HepG2 (cell line): ENCODE measurements at regions not wholly inside any gene's neighbourhood (a gene's known extent, or its start where the extent isn't known, plus 50 kb on each side); places are given as distances from the start of the nearest gene placed in this dataset.
A peak's percentile ranks its signal among the peaks of the same experiment; 100 is the strongest.

Experiments
- CTCF ChIP-seq: sonication (generic); formaldehyde crosslinking; IDR thresholded peaks from 2 replicates; pipeline ENCODE4 v1.5.0; 2020; ENCODE audit warnings: mild to moderate bottlenecking, missing genetic modification reagents, moderate library complexity
- DR1 ChIP-seq: sonication (generic); formaldehyde crosslinking; IDR thresholded peaks from 2 replicates; pipeline ENCODE4 v1.8.0; 2021; ENCODE audit warnings: mild to moderate bottlenecking, missing genetic modification reagents, inconsistent platforms
- ETV6 ChIP-seq: sonication (generic); formaldehyde crosslinking; conservative IDR thresholded peaks from 2 replicates; pipeline ENCODE4 v1.4.0; 2020; ENCODE audit warnings: missing genetic modification reagents
- HOXA3 ChIP-seq: sonication (generic); formaldehyde crosslinking; IDR thresholded peaks from 2 replicates; pipeline ENCODE4 v1.5.0; 2020; ENCODE audit warnings: missing genetic modification reagents
- KLF15 ChIP-seq: sonication (generic); formaldehyde crosslinking; IDR thresholded peaks from 2 replicates; pipeline ENCODE4 v1.8.1; 2023; ENCODE audit warnings: borderline replicate concordance, mild to moderate bottlenecking, inconsistent platforms, missing genetic modification reagents, mixed read lengths
- RFX3 ChIP-seq: IDR thresholded peaks from 2 replicates; pipeline ENCODE4 v1.6.1; 2016; ENCODE audit warnings: missing biosample characterization, missing genetic modification reagents
- SNAI1 ChIP-seq: sonication (generic); formaldehyde crosslinking; IDR thresholded peaks from 2 replicates; pipeline ENCODE4 v1.5.0; 2020; ENCODE audit warnings: mild to moderate bottlenecking, missing genetic modification reagents, borderline replicate concordance
- STAG1 ChIP-seq: sonication (generic); formaldehyde crosslinking; IDR thresholded peaks from 2 replicates; pipeline ENCODE4 v1.4.0; 2020; ENCODE audit warnings: missing genetic modification reagents
- TEAD3 ChIP-seq: optimal IDR thresholded peaks from 2 replicates; pipeline ENCODE3; 2016; ENCODE audit warnings: borderline replicate concordance
- ZNF17 ChIP-seq: sonication (generic); formaldehyde crosslinking; IDR thresholded peaks from 2 replicates; pipeline ENCODE4 v1.5.0; 2020; ENCODE audit warnings: mild to moderate bottlenecking, missing genetic modification reagents
- ZNF225 ChIP-seq: sonication (generic); formaldehyde crosslinking; IDR thresholded peaks from 2 replicates; pipeline ENCODE4 v1.4.0; 2020; ENCODE audit warnings: mild to moderate bottlenecking, missing genetic modification reagents
- ZNF512B ChIP-seq: sonication (generic); formaldehyde crosslinking; IDR thresholded peaks from 2 replicates; pipeline ENCODE4 v1.5.1; 2020; ENCODE audit warnings: missing genetic modification reagents, mild to moderate bottlenecking, borderline replicate concordance
- ZNF574 ChIP-seq: sonication (generic); formaldehyde crosslinking; IDR thresholded peaks from 2 replicates; pipeline ENCODE4 v1.4.0; 2020; ENCODE audit warnings: missing genetic modification reagents
- ZNF703 ChIP-seq: sonication (generic); formaldehyde crosslinking; IDR thresholded peaks from 2 replicates; pipeline ENCODE4 v1.5.1; 2020; ENCODE audit warnings: missing genetic modification reagents, mild to moderate bottlenecking, moderate library complexity, borderline replicate concordance
- TF ChIP-seq, protein P1 (sequence below): IDR thresholded peaks from 2 replicates; pipeline ENCODE4 v1.4.0; 2020; ENCODE audit warnings: mild to moderate bottlenecking, missing genetic modification reagents
- TF ChIP-seq, protein P2 (sequence below): sonication (generic); formaldehyde crosslinking; IDR thresholded peaks from 2 replicates; pipeline ENCODE4 v1.9.0; 2021; ENCODE audit warnings: missing genetic modification reagents, borderline replicate concordance

- TF ChIP-seq, protein P1, sequence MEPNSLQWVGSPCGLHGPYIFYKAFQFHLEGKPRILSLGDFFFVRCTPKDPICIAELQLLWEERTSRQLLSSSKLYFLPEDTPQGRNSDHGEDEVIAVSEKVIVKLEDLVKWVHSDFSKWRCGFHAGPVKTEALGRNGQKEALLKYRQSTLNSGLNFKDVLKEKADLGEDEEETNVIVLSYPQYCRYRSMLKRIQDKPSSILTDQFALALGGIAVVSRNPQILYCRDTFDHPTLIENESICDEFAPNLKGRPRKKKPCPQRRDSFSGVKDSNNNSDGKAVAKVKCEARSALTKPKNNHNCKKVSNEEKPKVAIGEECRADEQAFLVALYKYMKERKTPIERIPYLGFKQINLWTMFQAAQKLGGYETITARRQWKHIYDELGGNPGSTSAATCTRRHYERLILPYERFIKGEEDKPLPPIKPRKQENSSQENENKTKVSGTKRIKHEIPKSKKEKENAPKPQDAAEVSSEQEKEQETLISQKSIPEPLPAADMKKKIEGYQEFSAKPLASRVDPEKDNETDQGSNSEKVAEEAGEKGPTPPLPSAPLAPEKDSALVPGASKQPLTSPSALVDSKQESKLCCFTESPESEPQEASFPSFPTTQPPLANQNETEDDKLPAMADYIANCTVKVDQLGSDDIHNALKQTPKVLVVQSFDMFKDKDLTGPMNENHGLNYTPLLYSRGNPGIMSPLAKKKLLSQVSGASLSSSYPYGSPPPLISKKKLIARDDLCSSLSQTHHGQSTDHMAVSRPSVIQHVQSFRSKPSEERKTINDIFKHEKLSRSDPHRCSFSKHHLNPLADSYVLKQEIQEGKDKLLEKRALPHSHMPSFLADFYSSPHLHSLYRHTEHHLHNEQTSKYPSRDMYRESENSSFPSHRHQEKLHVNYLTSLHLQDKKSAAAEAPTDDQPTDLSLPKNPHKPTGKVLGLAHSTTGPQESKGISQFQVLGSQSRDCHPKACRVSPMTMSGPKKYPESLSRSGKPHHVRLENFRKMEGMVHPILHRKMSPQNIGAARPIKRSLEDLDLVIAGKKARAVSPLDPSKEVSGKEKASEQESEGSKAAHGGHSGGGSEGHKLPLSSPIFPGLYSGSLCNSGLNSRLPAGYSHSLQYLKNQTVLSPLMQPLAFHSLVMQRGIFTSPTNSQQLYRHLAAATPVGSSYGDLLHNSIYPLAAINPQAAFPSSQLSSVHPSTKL (CRISPR knock-in tag), result peak; percentile 53; the same call in 1 of the 2 replicates
- TF ChIP-seq RFX3 (CRISPR knock-in tag), result no peak
- no peak for TF ChIP-seq DR1 (CRISPR knock-in tag)
- TF ChIP-seq ZNF703 (CRISPR knock-in tag), result no peak
- no peak for TF ChIP-seq ZNF17 (CRISPR knock-in tag)
- no peak for TF ChIP-seq HOXA3 (CRISPR knock-in tag)
- peak; percentile 66 for TF ChIP-seq CTCF (CRISPR knock-in tag)
- TF ChIP-seq KLF15 (CRISPR knock-in tag), result no peak
- peak; percentile 79 for TF ChIP-seq STAG1 (CRISPR knock-in tag)
- peak; percentile 44 for TF ChIP-seq TEAD3
- TF ChIP-seq SNAI1, result no peak
- TF ChIP-seq ZNF574, result no peak
- TF ChIP-seq, protein P2, sequence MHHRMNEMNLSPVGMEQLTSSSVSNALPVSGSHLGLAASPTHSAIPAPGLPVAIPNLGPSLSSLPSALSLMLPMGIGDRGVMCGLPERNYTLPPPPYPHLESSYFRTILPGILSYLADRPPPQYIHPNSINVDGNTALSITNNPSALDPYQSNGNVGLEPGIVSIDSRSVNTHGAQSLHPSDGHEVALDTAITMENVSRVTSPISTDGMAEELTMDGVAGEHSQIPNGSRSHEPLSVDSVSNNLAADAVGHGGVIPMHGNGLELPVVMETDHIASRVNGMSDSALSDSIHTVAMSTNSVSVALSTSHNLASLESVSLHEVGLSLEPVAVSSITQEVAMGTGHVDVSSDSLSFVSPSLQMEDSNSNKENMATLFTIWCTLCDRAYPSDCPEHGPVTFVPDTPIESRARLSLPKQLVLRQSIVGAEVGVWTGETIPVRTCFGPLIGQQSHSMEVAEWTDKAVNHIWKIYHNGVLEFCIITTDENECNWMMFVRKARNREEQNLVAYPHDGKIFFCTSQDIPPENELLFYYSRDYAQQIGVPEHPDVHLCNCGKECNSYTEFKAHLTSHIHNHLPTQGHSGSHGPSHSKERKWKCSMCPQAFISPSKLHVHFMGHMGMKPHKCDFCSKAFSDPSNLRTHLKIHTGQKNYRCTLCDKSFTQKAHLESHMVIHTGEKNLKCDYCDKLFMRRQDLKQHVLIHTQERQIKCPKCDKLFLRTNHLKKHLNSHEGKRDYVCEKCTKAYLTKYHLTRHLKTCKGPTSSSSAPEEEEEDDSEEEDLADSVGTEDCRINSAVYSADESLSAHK (CRISPR knock-in tag), result no peak
- TF ChIP-seq ETV6 (CRISPR knock-in tag), result no peak
- no peak for TF ChIP-seq ZNF225
- no peak for TF ChIP-seq ZNF512B
Measured at GRCh38 chr21:25385911-25386474, 221.3 kb downstream of the MRPL39 start (continued).
